ENCODE measurements at regions not wholly inside any gene's neighbourhood (a gene's known extent, or its start where the extent isn't known, plus 50 kb on each side); places are given as distances from the start of the nearest gene placed in this dataset.

DNA sequence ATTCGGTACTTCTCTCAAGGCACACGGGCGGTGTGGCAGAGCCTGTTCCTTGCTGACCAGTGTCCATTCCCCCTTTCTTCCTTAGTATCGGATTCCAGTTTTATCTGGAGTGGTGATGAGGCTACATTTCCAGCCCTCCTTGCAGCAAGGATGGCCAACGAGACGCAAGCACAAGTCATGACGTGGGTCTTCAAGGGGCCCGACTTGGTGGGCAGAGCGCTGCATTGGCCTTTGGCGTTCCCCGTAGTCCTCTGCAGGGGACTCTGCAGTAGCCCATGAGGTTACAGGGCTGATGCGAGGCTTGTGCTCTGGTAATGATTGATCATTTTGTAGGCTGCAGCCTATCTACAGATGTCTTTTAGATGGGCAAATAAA is 194.5 kb downstream of the OPA1 start:
- no peak for DNase-seq (ENCODE audit: low spot score)
- no peak for ATAC-seq (ENCODE audit: low FRiP score)
- TF ChIP-seq, protein P1, sequence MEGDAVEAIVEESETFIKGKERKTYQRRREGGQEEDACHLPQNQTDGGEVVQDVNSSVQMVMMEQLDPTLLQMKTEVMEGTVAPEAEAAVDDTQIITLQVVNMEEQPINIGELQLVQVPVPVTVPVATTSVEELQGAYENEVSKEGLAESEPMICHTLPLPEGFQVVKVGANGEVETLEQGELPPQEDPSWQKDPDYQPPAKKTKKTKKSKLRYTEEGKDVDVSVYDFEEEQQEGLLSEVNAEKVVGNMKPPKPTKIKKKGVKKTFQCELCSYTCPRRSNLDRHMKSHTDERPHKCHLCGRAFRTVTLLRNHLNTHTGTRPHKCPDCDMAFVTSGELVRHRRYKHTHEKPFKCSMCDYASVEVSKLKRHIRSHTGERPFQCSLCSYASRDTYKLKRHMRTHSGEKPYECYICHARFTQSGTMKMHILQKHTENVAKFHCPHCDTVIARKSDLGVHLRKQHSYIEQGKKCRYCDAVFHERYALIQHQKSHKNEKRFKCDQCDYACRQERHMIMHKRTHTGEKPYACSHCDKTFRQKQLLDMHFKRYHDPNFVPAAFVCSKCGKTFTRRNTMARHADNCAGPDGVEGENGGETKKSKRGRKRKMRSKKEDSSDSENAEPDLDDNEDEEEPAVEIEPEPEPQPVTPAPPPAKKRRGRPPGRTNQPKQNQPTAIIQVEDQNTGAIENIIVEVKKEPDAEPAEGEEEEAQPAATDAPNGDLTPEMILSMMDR (IDR thresholded peaks at IDR 0.05), result no peak

DNA sequence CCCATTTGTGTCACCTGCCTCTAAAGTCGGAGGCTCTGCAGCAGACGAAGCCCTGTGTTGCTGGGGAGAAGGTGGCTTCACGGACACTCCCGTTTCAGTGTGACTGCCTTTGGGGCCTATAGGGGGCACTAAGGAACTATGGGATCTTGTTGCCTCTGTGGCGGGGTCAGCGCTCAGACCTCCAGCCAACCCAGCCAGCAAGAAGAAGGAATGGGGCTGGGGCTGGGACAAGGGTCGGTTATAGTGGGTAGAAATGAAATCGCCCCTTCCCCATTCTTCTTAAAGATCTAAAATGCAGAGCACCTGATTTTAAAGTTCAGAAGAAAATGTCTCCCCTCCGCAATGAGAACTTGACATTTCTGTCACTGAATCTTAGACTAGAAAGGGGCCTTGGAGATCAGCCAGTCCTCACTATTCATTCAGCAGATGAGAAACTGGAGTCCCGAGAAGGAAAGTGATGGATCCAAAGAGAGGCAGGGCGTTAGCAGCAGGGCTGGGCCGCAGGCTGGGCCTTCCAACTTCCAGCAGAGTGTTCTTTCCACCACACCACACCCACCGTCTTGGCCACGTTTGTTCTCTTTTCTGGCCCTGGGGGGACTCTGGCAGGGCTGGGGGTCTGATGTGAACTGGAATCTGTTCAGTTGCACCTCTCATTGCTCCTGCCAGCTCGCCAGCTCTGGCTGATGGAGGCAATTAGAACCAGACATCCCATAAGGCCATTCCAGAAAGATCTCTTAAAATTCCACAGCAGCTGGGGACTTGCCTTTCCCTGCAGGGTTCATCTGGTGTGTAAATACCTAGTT is 195.4 kb downstream of the OPA1 start:
- TF ChIP-seq, protein P1 (IDR thresholded peaks at IDR 0.05), result no peak
- ATAC-seq (ENCODE audit: low FRiP score) (no peak), DNase-seq (ENCODE audit: low spot score) (peak; percentile 31)

DNA sequence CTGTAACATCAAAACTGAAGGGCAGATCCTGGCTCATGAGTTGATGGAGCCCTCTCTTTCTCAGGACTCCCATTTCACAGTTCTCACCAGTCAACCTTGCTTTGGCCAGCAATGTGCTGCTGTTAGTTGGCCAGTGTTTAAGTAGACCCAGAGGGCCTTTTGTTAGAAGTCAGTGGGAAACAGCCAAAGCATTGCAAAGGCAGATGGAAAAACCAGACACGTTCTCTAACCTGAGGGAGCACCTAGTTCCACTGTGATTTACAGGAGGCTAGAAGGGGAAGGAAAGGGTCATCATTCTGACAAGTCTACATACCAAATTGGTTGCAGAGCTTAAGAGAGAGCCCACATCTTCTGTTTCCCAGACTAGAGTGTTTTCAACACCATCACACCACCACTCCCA is 196.4 kb downstream of the OPA1 start:
- DNase-seq (ENCODE audit: low spot score) (no peak), ATAC-seq (ENCODE audit: low FRiP score) (no peak)
- TF ChIP-seq, protein P1 (IDR thresholded peaks at IDR 0.05), result no peak

DNA sequence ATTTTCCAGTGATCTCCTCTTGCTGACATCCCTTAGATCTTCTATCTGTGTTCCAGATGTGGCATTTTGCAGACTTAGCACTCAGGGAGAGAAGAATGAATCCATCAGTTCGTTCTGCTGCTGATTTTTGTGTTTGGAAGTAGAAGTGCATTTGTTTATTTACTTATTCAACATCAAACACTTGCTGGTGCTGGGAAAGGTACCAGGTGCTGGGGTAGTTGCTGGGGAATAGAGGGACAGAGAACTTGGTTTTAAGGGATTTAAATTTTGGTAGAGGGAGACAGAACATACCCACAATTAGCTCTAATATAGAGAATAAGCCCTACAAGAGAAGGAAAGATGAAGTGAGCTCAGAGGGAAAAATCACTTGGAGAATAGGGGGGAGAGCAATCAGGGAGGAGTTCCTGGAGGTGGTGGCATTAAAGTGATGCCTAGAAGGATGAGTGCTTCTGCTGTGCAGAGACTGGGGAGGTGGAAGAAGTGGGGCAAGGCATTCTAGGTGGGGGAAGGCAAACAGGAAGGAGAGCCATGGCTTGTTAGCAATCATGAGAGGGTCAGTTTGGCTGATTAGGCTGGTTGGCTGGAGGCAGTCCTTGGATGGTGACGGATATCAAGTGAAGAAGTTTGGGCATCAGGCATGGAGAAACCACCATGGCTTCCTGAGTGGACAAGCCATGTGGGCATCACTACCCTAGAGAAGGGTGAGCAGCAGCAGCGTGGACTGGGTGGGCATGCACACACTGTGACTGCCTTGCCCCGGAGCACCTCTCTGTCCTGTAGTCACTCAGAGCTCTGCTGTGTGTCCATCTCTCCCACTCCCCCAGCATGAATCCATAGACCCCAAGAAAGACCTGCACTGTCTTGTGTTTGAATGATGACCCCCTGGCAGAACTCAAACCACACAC is 197.3 kb downstream of the OPA1 start:
- no peak for ATAC-seq (ENCODE audit: low FRiP score)
- no peak for DNase-seq (ENCODE audit: low spot score)
- TF ChIP-seq, protein P1 (IDR thresholded peaks at IDR 0.05), result no peak

DNA sequence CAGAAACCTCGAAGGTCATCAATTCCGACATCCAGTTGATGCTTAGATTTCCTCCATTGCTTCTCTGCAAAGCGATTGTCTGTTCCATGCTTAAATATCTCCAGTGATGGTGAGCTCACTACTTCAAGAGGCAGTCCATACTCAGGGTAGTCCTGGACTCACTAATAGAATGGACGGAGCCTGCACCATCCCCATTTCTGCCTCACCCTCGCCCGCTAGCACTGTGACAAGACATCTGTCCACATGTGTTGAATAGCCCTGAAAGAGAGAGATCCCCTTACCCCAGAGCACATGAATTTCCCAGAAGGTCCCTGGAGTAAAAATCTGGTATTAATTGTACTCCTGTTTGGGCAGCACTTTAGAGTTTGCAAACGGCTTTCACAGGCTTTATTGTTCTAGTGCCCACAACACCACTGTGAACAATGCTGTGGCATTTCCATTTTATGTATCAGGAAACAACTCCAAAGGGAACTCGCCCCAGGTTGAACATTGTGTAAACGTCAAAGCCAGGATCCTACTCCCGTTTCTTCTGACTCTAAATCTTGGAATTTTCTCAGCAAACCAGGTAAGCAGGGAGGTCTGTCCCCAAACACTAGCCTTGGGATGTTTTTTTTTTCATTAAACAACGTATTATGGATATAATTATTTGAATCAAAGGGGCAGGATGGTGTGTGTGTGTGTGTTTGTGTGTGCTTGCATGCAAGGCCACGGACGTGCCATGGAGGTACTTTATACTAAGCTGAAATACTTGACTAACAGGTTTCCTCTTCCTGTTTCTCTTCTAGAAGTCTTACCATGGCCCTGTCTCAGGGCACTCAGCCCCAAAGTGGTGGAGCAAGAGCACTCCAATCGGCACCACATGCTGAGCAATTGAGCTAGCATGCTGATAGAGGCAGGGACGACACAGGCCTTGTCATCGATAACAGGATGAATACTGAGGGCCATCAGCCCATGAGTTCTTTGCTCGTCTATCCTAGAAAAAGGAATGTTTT is 198.3 kb downstream of the OPA1 start:
- ATAC-seq (ENCODE audit: low FRiP score), result no peak
- DNase-seq (ENCODE audit: low spot score), result no peak

DNA sequence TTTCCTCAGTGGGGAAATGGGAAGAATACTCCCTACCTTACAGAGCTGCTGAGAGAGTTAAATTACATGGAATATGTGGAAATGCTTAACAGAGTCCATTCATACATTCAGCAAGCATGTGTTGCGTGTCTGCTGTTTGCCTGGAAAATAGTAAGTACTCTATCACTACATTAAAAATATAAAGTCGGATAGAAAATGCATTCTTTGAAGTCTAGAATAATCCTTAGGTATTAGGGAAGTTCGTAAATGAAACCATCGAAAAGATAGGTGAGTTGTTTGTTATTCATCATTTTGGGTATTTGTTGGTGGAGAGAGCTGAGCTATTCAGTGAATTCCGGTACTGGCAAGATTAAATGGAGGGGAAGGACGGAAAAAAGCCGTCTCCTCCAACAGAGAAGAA is 200.1 kb downstream of the OPA1 start:
- no peak for DNase-seq (ENCODE audit: low spot score)
- ATAC-seq (ENCODE audit: low FRiP score), result no peak
- TF ChIP-seq, protein P1 (IDR thresholded peaks at IDR 0.05), result no peak

More for the DNA sequence above, 198.3 kb downstream of the OPA1 start:
- TF ChIP-seq, protein P1 (IDR thresholded peaks at IDR 0.05), result no peak
